Epithelial cell of prostate (primary cell): ENCODE measurements at regions not wholly inside any gene's neighbourhood (a gene's known extent, or its start where the extent isn't known, plus 50 kb on each side); places are given as distances from the start of the nearest gene placed in this dataset.

Source experiments
- DNase-seq: peaks from one replicate; pipeline ENCODE4 v3.0.0-alpha.2; 2011; ENCODE audit warnings: low read depth, low spot score
- H3K27ac ChIP-seq: fragments of 450-650 bp; 2 replicates; pipeline ENCODE4 v1.5.1; 2017; ENCODE audit warnings: mild to moderate bottlenecking

DNA sequence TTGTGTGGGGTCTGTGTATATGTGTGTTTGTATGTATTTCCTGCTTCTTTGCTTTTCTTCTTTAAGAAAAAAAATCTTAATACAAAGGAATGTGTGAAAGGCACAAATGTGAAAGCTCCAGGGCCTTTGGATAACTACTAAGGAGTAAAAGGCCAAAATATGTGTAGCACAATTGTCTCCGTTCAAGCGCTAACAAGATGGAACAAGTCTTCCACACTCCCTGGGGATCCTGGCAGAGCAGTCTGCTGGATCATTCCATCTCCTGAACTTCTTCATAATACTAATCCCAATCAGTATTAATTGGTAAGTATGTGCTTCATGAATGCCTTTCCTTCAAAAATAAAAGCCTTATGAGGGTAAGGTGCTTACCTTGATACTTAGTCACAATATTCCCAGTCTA is 462.5 kb upstream of the TBX3 start:
- H3K27ac ChIP-seq: peak overlapping the region; percentile 25
- no peak for DNase-seq

DNA sequence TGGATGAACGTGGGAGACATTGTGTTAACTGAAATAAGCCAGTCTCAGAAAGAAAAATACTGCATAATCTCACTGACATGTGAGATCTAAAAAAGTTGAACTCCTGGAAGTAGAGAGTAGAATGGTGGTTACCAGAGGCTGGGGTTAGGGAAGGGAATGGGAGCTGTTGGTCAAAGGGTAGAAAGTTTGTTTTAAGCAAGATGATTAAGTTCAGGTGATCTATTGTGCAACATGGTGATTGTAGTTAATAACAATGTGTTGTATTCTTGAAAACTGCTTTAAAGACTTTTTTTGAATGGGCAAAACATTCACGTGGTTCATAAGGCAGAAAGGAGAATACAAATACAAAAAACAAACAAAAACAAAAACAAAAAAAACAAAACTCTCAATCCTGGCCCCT is 460.4 kb upstream of the TBX3 start:
- no peak overlapping the region for H3K27ac ChIP-seq
- no peak for DNase-seq

DNA sequence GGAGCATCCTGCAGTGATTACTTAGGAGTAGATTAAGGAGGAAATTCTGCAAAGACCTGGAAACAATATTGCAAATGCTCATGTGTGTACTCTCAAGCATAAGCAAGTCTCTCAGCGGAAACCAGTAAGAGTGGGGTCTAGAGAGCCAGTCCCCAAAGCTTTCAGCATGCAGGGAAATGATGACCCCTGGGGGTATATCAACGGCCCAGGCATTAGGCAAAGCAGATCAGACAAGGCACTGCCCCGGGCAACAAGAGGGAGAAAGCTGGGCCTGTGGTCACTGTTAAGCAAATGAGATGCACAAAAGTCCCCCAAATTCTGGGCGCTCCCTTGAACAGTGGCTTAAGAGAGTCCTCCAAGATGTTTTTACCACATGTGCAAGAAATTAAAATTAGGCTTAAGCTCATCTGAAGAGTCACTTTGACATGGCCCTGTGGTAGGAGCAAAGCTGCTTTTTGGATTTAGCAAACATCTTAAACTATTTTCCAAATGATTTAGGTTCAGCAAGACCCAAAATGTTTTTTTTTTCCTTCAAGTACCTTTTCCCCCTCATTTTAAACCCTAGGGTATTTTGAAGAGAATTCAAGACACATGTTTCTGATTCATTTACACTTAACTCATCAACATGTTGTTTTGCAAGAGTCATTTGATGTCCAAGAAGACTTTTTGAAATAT is 457.1 kb upstream of the TBX3 start:
- DNase-seq: no peak
- H3K27ac ChIP-seq: no peak overlapping the region

DNA sequence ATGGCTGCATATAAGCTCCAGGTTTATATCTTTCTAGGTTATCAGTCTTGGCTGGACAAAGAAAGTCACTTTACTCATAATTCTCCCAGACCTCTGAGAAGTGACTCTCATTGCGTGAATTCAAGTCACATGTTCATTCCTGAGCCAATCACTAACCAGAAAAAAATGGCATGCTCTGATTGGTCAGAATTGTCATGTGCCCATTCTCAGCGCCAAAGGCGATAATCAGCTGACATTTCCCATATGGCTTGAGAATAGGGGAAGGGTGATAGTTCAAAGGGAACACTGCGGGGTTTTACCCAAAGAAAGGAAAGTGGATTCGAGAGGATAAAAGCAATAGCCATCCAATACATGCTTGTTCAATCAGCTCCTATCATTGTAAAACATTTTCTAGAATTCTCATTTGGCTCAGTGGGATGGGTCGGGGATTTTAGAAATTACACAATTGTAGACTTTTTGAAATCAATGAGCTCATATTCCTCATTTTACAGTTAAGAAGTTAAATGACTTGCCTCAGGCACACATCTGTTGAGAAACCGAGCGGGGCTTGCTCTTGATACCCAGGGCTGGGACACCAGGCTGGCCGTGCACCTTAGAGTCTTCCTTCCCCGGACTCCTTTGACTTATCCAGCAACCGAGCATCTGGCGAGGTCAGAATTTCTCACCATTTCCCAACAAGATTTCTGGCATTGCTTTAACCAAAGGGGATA is 454.0 kb upstream of the TBX3 start:
- H3K27ac ChIP-seq: no peak overlapping the region
- DNase-seq: no peak

DNA sequence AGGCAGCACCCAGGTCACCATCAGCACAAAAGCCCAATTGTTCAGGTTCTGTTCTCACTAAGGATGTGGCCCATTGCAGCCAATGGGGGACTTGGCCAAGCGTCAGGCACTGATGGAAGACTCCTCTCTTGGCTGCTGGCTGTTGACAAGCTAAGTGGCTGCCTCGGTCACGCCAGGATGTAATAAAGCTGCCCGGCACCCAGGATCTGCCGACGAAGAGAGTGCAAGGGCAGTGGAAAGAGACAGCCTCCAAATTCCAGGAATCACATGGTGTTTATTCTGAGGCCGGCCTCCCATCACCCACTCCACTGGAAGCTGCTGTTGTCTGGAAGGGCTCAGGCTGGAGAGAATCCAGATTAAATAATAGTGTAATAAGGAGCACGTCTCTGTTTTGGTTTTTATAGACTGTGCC is 451.8 kb upstream of the TBX3 start:
- H3K27ac ChIP-seq: no peak overlapping the region
- DNase-seq: no peak

DNA sequence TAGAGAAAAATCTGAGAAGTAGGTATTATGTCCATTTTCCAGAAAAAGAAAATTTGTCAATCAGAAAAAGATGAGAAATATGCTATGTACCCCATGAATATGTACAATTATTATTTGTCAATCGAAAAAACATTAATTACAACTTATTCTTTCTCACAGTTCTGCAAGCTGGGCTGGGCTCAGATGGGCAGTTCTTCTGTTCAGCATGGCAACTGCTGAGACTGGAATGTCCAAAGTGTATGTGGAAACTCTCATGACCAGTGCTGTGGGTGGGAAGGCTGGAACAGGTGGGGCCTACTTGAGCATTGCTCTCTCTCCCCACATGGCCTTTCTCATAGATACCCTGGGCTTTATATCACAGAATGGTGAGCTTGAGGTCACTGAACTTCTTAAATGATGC is 450.3 kb upstream of the TBX3 start:
- no peak overlapping the region for H3K27ac ChIP-seq
- DNase-seq: no peak

DNA sequence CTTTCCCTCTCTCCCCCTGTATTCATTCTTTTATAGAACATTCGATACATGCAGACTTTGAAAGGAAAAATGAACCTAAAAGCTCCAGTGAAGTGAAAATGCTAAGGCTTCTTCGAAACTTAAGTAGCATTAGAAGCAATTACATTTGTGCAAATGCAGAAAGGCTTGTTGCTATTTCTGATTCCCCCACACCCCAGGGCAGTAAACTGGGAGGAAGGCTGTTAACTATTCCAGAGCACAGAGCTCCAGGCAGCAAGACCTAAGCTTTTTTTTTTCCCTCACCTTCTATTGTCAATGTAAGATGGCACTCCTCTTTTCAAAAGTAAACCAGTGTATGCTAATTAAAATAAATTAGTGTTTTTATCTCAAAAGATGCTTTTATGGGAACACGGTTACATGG is 448.9 kb upstream of the TBX3 start:
- DNase-seq: no peak
- H3K27ac ChIP-seq: no peak overlapping the region

DNA sequence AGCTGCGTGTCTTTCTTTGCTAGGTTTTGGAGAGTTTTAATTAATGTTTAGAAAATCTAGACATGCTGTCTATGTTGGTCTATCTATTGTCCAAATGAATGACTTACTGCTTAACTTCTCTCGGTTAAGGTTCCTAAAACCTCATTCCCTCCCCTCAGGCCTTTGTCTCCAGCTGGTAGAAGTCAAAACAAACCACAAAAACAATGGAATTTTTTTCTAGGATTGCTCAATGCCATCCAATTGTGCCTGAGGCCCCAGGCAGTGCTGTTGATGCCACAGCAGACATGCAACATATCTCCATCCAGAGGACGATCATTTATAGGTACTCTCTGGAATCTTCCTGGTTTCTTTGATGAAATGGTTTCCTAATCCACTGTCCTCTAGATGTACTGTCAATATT is 448.2 kb upstream of the TBX3 start:
- DNase-seq: no peak
- no peak overlapping the region for H3K27ac ChIP-seq

DNA sequence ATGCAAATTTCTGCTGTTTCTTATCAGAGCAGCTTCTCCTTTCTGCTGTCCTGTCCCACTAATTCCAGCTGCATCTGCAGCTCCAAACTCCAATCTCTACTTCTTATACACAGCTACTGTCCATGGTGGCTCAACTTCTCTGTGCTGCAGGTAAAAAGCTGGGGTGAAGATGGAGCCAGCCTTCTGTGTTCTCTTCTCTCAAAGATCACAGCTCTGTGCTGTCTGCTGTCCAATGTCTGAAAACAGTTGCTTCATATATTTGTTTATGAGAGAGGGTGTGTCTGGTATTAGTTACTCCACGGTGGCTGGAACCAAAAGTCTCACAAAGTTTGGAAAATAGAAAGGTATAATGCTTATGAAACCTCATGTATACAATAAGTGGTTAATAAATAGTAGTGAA is 445.8 kb upstream of the TBX3 start:
- DNase-seq: no peak
- H3K27ac ChIP-seq: no peak overlapping the region

DNA sequence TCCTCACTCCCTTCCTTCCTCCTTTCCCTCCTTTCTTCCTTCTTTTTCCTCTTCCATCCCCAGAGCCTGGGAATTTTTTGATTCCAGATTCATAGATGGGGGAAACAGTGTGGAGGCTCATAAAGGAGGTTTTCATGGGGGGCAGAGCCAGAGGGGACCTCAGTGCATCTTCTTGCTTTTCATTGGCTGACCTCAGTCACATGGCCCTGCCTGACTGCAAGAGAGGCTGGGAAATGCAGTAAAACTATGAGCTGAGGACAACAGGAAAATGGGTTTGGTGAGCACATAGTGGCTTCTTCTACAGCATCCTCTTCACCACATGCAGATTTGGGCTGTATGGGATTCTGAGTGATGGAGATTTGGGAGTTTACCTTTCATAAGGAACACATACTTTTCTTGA is 437.1 kb upstream of the TBX3 start:
- no peak overlapping the region for H3K27ac ChIP-seq
- no peak for DNase-seq

DNA sequence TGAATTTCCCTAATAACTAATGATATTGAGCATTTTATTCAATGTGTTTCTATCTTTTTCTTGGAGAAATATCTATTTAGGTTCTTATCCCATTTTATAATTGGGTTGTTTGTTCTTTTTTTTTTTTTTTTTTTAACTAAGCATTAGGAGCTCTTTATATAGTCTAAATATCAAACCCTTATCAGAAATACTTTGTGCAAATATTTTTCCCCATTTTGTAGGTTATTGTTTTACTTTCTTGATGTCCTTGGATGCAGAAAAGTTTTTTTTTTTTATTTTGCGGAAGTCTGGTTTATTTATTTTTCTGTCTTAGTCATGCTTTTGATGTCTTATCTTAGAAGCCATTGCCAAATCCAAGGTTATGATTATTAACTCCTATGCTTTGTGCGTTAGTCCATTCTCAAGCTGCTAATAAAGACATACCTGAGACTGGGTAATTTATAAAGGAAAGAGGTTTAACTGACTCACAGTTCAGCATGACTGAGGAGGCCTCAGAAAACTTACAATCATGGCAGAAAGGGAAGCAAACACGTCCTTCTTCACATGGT is 434.3 kb upstream of the TBX3 start:
- DNase-seq: no peak
- H3K27ac ChIP-seq: no peak overlapping the region

DNA sequence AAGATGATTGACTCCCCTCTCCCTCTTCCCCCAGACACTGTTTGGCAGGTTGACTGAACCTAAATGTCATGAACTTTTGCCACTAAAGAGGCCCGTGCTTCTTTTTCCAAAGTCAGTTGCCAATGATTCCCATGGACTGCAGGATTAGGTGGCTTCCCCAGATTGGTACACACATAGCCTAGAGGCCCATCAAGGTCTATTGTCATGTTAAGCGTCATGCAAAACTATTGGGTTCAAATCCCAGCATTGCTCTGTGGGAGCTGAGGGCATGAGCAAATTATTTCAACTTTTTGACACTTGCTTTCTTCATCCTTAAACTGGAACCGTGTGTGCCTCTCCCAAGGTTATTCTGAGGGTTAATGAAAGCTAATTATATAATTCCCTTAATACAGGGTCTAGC is 430.2 kb upstream of the TBX3 start:
- no peak overlapping the region for H3K27ac ChIP-seq
- no peak for DNase-seq

DNA sequence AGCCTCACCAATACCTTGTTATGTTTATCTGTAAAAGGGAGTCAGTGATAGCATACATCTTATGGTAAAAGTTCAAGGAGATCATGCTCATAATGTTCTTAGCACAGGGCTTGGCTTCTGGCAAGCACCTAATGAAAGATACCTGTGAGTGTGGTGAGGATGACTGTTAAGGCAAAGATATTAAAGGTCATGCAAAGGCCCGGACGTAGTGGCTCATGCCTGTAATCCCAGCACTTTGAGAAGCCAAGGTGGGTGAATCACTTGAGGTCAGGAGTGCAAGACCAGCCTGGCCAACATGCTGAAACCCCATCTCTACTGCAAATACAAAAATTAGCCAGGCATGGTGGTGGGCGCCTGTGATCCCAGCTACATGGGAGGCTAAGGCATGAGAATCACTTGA is 425.9 kb upstream of the TBX3 start:
- DNase-seq: no peak
- no peak overlapping the region for H3K27ac ChIP-seq

DNA sequence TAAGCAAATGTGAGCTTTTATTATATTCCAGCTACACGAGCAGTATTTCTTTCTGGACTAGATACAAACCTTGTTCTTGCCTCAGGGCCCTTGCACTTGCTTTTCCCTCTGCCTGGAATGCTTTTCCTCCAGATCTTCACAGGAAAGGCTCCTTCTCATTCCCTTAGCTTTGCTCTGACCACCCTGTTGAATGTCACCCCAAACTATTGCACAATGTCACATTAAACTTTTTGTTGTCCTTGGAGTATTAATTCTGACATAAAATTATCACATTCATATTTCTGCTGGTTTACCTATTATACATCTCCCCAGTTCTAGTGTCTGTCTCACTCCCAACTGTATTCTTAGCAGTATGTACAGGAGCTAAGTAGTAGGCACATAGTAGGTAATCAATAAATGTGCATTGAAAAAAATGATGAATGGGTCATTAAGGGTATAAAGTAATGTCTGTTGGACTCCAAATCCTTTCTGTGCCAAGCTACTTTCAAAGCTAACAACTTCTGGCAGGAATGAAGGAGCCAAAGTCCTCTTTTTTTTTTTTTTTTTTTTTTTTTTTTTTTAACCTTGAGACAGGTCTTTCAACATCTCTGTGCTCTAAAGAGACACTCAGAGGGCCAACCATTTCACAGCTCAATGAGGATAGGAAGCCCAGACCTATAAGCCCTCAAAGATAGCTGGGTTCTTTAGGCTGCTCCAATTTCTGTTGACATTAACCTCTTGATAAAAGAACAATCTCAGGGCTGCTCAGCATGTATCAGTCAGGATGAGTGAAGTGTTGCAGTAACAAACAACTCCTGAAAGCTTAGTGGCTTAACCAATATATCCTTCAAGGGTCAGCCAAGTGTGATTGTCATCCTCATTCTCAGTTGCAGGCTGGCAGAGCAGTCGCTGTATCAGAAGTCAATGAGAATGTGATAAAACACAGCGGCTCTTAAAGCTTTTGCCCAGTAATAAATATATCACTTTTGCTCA is 424.4 kb upstream of the TBX3 start:
- H3K27ac ChIP-seq: no peak overlapping the region
- no peak for DNase-seq

DNA sequence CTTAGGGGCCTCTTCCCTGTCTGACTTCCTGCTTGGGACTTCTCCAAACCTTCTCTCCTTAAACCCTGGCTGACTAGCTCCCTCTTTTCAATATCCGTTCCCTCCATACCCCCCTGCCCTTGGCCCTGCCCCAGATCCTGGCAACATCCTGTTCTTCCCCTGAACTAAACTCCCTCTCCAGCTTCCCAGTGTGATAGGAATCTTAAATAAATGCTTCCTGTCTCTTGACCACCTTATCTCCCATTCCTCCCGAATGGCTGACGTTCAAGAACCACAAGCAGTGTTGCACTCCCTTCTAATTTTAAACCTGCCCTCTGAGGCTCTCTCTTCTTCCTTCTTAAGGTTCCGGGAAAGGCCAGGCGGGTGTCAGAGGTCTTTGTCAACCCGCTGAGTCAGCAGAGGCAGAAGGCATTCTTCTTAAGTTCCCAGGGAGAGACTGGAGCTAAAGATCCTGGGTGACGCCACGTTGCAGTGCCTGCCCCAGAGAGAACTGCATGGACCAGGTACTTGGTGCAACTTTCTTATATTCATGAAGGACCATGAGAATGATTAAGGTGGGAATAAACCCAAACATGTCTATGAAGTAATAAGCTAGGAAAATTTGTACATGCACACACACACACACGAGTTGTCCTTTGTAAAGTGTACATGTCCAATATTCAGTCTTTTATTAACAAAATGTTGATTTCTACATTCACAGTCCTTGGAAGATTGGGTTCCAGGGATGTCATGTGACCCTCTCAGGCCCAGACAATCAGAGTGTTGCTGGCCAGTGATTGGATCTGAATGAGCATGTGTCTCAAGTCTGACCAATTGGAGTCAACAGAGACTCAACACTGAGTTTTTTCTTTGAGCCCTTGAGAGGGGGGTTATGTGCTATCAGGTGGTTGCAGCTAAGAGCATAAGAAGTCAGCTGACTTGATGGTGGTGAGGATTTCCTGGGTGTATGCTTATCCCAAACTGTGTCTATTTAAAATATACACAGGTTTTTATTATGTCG is 420.2 kb upstream of the TBX3 start:
- DNase-seq: no peak
- no peak overlapping the region for H3K27ac ChIP-seq

DNA sequence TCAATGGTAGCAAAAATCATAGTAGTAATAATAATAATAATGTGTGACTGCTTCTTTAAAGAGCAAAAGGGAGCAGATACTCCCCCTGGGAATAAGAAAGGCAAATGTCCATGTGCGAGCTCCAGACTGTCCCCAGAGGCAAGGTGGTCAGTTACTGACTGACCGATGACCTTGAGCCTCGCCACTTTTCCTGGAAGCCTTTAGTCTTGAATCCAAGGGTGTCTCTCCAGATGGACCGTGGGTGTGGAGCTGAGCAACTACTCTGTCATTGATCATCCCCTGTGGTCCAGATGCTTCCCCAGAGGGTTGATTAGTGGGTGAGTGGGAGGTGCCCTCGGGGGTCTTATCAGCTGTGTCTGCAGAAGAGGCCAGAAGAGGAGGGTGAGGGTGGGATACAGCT is 418.5 kb upstream of the TBX3 start:
- no peak overlapping the region for H3K27ac ChIP-seq

DNA sequence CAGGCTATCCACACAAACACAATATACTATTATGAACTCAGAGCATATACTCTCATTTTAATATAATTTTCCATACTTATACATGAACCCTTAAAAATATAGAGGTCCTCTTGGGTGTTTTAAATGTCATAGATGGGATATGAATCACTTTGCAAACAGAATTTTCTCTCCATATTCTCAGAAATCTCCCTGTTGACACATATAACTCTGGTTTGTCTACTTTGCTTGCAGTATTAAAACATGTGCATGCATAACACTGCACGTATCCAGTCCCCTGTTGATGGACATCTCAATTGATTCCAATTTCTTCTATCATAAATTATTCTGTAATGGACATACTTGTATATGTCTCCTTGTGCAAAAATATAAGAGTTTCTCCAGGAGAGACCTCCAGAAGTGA is 417.5 kb upstream of the TBX3 start:
- no peak overlapping the region for H3K27ac ChIP-seq
- DNase-seq: no peak

More for the DNA sequence above, 418.5 kb upstream of the TBX3 start:
- no peak for DNase-seq

DNA sequence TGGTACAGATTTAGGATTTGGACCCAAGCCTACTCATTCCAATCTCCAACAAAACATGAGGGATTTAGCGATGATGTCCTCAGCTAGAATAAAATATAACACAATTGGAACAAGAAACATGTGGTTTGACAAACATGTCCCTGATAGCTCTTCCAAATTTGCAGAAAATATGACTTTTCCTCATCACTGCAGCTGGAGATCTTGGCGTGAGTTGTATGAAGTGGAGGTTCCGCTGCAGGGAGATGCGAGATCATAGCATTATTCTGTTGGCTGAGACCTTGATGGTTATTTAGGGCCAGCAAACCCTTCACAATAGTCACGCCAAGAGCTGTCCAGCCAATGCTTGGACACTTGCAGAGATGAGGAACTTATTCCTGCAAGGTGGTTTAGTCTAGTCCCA is 413.4 kb upstream of the TBX3 start:
- DNase-seq: no peak
- no peak overlapping the region for H3K27ac ChIP-seq

DNA sequence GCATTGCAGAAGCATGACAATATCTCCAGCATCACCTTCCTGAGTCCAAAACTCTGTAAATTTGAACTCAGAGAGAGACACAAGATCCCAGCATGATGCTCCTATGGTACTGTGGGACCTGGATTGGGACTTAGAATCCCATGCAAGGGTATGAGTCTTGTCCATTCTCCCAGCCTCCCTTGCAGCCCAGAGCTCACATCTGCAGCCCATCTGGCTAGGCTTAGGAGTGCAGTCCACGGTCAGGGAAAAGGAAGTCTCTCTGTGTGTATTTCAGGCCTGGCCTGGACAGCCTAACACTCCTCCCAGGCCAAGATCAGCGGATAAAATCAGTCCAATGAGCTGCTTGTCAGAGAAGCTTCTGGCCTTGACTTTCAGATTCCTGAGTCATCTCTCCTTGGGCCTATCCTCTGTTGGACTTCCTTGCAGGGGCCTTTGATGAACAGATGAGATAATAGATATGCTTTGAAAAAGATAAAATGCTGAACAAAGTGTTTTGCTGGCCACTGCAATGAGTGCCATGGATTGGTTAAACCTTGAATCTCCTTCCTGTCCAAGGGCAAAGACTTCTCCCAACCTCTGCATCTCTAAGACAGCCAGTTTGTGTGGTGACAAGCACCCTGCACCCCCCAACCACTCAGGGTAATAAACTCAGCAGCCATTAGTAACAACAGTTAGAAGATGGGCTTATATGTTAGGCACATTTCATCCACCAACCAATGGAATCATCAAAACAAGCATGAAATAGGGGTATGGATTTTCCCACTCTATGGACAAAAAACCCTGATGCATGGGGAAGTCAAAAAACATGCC is 412.8 kb upstream of the TBX3 start:
- DNase-seq: no peak

More for the DNA sequence above, 412.8 kb upstream of the TBX3 start:
- no peak overlapping the region for H3K27ac ChIP-seq
